ENCODE measurements at regions not wholly inside any gene's neighbourhood (a gene's known extent, or its start where the extent isn't known, plus 50 kb on each side); places are given as distances from the start of the nearest gene placed in this dataset.

GRCh38 chr6:28711325-28711724, 185.6 kb downstream of the GPX5 start:
- no peak overlapping the region for H3K27ac ChIP-seq
- TF ChIP-seq, protein P1, sequence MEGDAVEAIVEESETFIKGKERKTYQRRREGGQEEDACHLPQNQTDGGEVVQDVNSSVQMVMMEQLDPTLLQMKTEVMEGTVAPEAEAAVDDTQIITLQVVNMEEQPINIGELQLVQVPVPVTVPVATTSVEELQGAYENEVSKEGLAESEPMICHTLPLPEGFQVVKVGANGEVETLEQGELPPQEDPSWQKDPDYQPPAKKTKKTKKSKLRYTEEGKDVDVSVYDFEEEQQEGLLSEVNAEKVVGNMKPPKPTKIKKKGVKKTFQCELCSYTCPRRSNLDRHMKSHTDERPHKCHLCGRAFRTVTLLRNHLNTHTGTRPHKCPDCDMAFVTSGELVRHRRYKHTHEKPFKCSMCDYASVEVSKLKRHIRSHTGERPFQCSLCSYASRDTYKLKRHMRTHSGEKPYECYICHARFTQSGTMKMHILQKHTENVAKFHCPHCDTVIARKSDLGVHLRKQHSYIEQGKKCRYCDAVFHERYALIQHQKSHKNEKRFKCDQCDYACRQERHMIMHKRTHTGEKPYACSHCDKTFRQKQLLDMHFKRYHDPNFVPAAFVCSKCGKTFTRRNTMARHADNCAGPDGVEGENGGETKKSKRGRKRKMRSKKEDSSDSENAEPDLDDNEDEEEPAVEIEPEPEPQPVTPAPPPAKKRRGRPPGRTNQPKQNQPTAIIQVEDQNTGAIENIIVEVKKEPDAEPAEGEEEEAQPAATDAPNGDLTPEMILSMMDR (conservative IDR thresholded peaks at IDR 0.05; ENCODE audit: low read depth): no peak
- CTCF ChIA-PET: no interaction called here
- no peak for DNase-seq (ENCODE audit: low spot score)
- POLR2A ChIA-PET (ENCODE audit: low non-redundant PET): no interaction called here

- peak; percentile 46 for DNase-seq (ENCODE audit: low spot score)
- H3K27ac ChIP-seq: no peak overlapping the region
- TF ChIP-seq, protein P1 (conservative IDR thresholded peaks at IDR 0.05; ENCODE audit: low read depth): no peak
- ChIA-PET POLR2A (ENCODE audit: low non-redundant PET) (no interaction called here), CTCF (interaction anchor here (0.6 kb wide), 1 partner anchor 32 kb away, joined by 3 read pairs; no protein-coding TSS in a partner anchor)
Measured at GRCh38 chr6:28711788-28712341, 186.2 kb downstream of the GPX5 start.

- no peak overlapping the region for H3K27ac ChIP-seq
- TF ChIP-seq, protein P1 (conservative IDR thresholded peaks at IDR 0.05; ENCODE audit: low read depth): no peak
- ChIA-PET CTCF (no interaction called here), POLR2A (ENCODE audit: low non-redundant PET) (no interaction called here)
- no peak for DNase-seq (ENCODE audit: low spot score)
Measured at GRCh38 chr6:28712982-28713381, 187.3 kb downstream of the GPX5 start.

- ChIA-PET POLR2A (ENCODE audit: low non-redundant PET) (no interaction called here), CTCF (interaction anchor here (0.7 kb wide), 1 partner anchor 363 kb away, joined by 3 read pairs; no protein-coding TSS in a partner anchor)
- H3K27ac ChIP-seq: no peak overlapping the region
- no peak for DNase-seq (ENCODE audit: low spot score)
- TF ChIP-seq, protein P1 (conservative IDR thresholded peaks at IDR 0.05; ENCODE audit: low read depth): no peak
Measured at GRCh38 chr6:28719275-28719940, 193.7 kb downstream of the GPX5 start.

DNA sequence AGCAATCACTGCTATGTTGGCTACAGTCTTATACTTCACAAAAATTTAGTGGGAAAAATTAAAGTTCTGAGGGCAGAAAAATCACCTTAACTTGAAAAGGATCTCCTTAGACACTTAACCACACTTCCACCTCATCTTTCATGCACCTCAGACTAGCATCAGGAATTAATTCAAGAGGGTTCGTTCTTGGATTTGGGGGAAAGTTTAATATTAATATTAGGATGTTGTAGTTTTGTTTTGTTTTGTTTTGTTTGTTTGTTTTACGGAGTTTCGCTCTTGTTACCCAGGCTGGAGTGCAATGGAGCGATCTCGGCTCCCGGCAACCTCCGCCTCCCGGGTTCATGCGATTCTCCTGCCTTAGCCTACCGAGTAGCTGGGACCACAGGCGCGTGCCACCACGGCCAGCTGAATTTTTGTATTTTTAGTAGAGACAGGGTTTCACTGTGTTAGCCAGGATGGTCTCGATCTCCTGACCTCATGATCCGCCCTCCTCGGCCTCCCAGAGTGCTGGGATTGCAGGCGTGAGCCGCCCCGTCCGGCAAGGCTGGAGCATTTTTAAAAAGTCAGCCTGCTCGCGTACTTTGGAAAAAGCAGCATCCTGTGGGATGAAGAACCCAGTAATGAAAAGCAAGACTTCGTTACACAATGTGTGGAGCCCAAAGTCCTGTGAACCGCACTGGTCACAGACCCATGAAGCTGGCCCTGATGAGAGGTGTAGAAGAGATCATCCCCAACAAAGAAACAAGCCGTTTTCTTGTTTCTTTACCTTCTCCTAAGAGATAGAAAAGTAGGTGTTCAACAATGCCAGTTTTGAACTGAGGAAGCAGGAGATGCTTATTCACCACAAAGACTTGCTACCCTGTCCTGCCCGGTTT, 194.9 kb downstream of the GPX5 start:
- H3K27ac ChIP-seq: no peak overlapping the region
- TF ChIP-seq, protein P1 (conservative IDR thresholded peaks at IDR 0.05; ENCODE audit: low read depth): no peak
- POLR2A ChIA-PET (ENCODE audit: low non-redundant PET): no interaction called here
- CTCF ChIA-PET: interaction anchor here (0.6 kb wide), 1 partner anchor 322 kb away, joined by 4 read pairs; no protein-coding TSS in a partner anchor
- no peak for DNase-seq (ENCODE audit: low spot score)

- CTCF ChIA-PET: no interaction called here
- DNase-seq (ENCODE audit: low spot score): no peak
- H3K27ac ChIP-seq: no peak overlapping the region
- POLR2A ChIA-PET (ENCODE audit: low non-redundant PET): no interaction called here
- TF ChIP-seq, protein P1 (conservative IDR thresholded peaks at IDR 0.05; ENCODE audit: low read depth): no peak
Measured at GRCh38 chr6:28721372-28721771, 195.7 kb downstream of the GPX5 start.

All from RWPE1 (cell line).